Left ventricle myocardium inferior (tissue), 1 donor: ENCODE measurements at regions not wholly inside any gene's neighbourhood (a gene's known extent, or its start where the extent isn't known, plus 50 kb on each side); places are given as distances from the start of the nearest gene placed in this dataset.

ENCODE experiments used
- DNase-seq: peaks from one replicate; pipeline ENCODE4 v3.0.0-alpha.2; 2020
- H3K27ac ChIP-seq: fragments of 200-600 bp; replicated peaks from 2 replicates; pipeline ENCODE4 v1.8.0; 2021
- H3K27me3 ChIP-seq: fragments of 200-600 bp; 2 replicates; pipeline ENCODE4 v1.8.0; 2021; ENCODE audit warnings: low read depth
- H3K36me3 ChIP-seq: fragments of 200-600 bp; 2 replicates; pipeline ENCODE4 v1.8.0; 2021
- H3K4me1 ChIP-seq: fragments of 200-600 bp; 2 replicates; pipeline ENCODE4 v1.8.0; 2021
- H3K4me3 ChIP-seq: fragments of 200-600 bp; 2 replicates; pipeline ENCODE4 v1.8.0; 2021; ENCODE audit warnings: mild to moderate bottlenecking, moderate library complexity
- H3K9me3 ChIP-seq: fragments of 200-600 bp; replicated peaks from 2 replicates; pipeline ENCODE4 v1.8.0; 2021
- intact Hi-C: fragments of 100-400 bp; cut with micrococcal nuclease; formaldehyde crosslinking; loops from one replicate; pipeline ENCODE4 v1.11.0; 2022
- TF ChIP-seq, protein P1 (sequence below): fragments of 200-600 bp; IDR thresholded peaks from 2 replicates; pipeline ENCODE4 v1.8.0; 2021; ENCODE audit warnings: antibody characterized with exemption, mild to moderate bottlenecking, borderline replicate concordance
- donor health status: DM: no; HTN: yes; CAD: no; lungs with severe emphysema.

GRCh38 chr16:5647051-5647450 lies 549.5 kb upstream of the EEF2KMT start:
- Histone ChIP-seq H3K4me1 (no peaks in the 10 kb centered on the region), H3K4me3 (no peak overlapping the region), H3K9me3 (no peaks in the 10 kb centered on the region), H3K27me3 (peaks cover 62% of the 10 kb centered on the region), H3K36me3 (no peaks in the 10 kb centered on the region), H3K27ac (no peak overlapping the region)
- DNase-seq = no peak
- intact Hi-C loops = loop anchor here (5.0 kb wide), 1 partner anchor 50 kb away; no protein-coding TSS in a partner anchor
- TF ChIP-seq, protein P1, sequence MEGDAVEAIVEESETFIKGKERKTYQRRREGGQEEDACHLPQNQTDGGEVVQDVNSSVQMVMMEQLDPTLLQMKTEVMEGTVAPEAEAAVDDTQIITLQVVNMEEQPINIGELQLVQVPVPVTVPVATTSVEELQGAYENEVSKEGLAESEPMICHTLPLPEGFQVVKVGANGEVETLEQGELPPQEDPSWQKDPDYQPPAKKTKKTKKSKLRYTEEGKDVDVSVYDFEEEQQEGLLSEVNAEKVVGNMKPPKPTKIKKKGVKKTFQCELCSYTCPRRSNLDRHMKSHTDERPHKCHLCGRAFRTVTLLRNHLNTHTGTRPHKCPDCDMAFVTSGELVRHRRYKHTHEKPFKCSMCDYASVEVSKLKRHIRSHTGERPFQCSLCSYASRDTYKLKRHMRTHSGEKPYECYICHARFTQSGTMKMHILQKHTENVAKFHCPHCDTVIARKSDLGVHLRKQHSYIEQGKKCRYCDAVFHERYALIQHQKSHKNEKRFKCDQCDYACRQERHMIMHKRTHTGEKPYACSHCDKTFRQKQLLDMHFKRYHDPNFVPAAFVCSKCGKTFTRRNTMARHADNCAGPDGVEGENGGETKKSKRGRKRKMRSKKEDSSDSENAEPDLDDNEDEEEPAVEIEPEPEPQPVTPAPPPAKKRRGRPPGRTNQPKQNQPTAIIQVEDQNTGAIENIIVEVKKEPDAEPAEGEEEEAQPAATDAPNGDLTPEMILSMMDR = no peak

DNA sequence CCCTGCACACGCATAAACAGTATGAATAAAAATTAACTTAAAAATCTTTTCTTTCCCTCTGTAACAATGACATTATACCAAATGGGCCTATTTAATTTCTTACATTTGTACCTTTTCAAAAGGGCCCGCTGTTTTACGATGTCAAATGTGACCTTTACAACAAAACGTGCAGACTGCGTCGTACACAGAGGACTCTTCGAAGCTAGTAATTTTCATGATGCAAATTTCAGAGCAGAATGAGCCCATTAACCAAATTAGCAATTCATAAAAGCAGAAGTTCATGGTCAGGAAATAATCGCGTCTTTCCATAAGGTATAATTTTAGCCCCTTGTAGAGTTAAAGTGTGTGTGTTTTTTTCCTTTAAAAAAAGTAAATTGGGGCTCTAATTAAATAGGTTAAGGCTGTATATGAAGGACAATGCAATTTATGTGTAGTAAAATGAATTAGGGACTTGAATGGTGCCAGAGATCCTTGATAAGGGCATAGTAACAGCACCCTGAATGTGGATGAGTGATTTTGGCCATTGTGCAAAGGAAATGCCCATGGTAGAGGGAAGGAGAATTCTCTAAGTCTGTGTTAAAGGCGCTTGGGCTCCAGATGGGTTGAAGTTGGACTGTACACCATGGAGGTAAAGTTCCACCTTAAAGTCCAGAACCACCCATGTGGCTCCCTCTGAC lies 546.4 kb upstream of the EEF2KMT start:
- no peak for DNase-seq
- TF ChIP-seq, protein P1 = no peak
- Histone ChIP-seq H3K27me3 (peaks cover 40% of the 10 kb centered on the region), H3K36me3 (no peaks in the 10 kb centered on the region), H3K9me3 (peaks cover 5% of the 10 kb centered on the region), H3K4me3 (no peak overlapping the region), H3K27ac (no peak overlapping the region), H3K4me1 (no peaks in the 10 kb centered on the region)
- intact Hi-C loops = no loop called here

- DNase-seq = no peak
- H3K4me1 ChIP-seq = no peaks in the 10 kb centered on the region
- H3K9me3 ChIP-seq = peaks cover 5% of the 10 kb centered on the region
- H3K27me3 ChIP-seq = peaks cover 39% of the 10 kb centered on the region
- H3K36me3 ChIP-seq = no peaks in the 10 kb centered on the region
- no peak overlapping the region for H3K4me3 ChIP-seq
- intact Hi-C loops = no loop called here
- TF ChIP-seq, protein P1 = no peak
- H3K27ac ChIP-seq = no peak overlapping the region
Measured at GRCh38 chr16:5642436-5642835, 544.8 kb upstream of the EEF2KMT start.

- no peak for DNase-seq
- no peak overlapping the region for H3K4me3 ChIP-seq
- no peaks in the 10 kb centered on the region for H3K4me1 ChIP-seq
- TF ChIP-seq, protein P1 = no peak
- no peak overlapping the region for H3K27ac ChIP-seq
- intact Hi-C loops = no loop called here
- H3K9me3 ChIP-seq = peaks cover 5% of the 10 kb centered on the region
- peaks cover 41% of the 10 kb centered on the region for H3K27me3 ChIP-seq
- no peaks in the 10 kb centered on the region for H3K36me3 ChIP-seq
Measured at GRCh38 chr16:5642011-5642410, 544.4 kb upstream of the EEF2KMT start.

GRCh38 chr16:5640883-5641282 lies 543.3 kb upstream of the EEF2KMT start:
- TF ChIP-seq, protein P1 = no peak
- no peaks in the 10 kb centered on the region for H3K36me3 ChIP-seq
- H3K27me3 ChIP-seq = peaks cover 48% of the 10 kb centered on the region
- H3K4me3 ChIP-seq = no peak overlapping the region
- H3K4me1 ChIP-seq = no peaks in the 10 kb centered on the region
- peaks cover 5% of the 10 kb centered on the region for H3K9me3 ChIP-seq
- DNase-seq = no peak
- intact Hi-C loops = no loop called here
- no peak overlapping the region for H3K27ac ChIP-seq
